NCI-H146 treated with DMSO at 0.1 percent for 48 hours (cell line): ENCODE measurements at regions not wholly inside any gene's neighbourhood (a gene's known extent, or its start where the extent isn't known, plus 50 kb on each side); places are given as distances from the start of the nearest gene placed in this dataset.
"Not testable (repeated sequence)": the region's sequence is repeated elsewhere in the genome, so short reads cannot be mapped to it uniquely, and the experiment has no call there.

ENCODE experiments used
- DNase-seq: peaks from one replicate; lab custom pipeline; 2025; ENCODE audit not compliant: unreplicated experiment; lab: John Stamatoyannopoulos, UW

DNA sequence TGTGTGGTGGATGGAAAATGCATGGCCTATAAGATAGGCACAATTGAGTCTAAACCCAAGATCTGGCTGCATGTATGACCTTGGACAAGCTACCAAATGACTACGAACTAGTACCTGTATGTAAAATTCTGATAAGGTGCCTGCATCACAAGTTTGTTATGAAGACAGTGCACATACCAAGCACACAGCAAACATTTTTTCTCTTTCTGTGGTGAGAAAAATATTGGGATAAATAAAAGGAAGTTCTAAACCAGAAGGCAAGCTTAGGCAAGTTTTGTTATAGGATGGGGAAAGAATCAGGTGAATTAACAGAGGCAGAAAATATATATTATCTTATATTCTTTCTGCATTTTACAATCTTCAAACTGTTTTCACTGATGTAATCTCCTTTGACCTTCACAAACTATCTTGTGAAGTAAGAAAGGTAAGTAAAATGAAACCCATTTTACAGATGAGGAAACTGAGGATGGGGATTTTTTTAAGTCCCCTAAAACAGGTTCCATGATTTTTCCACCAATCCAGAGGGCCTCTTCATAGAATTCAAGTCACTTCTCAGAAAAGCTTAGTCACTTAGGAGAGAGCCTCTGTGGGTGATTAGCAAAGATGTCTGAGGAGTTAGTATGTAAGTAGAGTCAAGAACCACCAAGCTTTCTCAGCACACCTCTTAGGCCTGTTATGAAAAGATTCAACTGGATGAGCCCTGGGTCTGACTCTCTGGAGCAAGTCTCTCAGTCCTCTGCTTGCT lies 132.0 kb upstream of the RAP1B start:
- DNase-seq: no peak

- DNase-seq: no peak
Observed at GRCh38 chr12:68479261-68479895, 131.3 kb upstream of the RAP1B start.

DNA sequence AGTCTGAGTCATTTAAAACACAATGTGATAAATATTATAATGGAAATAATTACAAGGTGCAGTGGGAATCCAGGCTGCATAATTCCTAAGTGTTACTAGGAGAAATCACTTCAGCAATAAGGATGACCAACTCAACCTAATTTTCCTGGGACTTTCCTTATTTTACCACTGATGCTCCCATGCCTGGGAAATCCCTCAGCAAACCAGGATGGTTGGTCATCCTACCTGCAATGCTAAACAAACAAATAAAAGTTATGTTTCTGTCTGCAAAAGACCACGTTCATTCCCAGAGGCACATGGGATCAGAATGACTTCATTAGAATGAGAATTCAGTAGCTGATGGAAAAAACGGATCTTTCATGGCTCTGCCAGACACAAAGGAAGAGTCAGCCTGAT lies 130.8 kb upstream of the RAP1B start:
- DNase-seq: no peak

- DNase-seq: no peak
Observed at GRCh38 chr12:68480526-68480925, 130.2 kb upstream of the RAP1B start.

- no peak for DNase-seq
Observed at GRCh38 chr12:68481181-68481941, 129.3 kb upstream of the RAP1B start.

- no peak for DNase-seq
Observed at GRCh38 chr12:68482014-68482413, 128.7 kb upstream of the RAP1B start.

DNA sequence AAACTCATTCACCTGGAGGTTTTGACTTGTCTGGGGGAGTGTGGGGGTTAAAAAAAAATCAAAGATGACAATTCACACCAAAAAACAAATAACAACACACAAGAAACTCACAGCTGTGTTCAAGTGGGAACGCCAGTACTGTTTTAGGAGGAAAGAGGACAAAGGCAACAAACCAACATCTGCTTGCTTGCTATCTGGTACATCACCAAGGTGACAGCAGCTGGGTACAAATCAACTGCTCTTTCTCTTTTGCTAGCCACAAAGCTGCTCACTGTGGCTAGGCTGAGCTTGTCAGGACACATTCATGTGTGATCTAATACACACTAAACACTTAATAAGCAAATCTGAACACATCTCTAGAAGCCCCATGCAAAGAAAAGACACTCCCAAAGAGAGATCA lies 128.0 kb upstream of the RAP1B start:
- no peak for DNase-seq

DNA sequence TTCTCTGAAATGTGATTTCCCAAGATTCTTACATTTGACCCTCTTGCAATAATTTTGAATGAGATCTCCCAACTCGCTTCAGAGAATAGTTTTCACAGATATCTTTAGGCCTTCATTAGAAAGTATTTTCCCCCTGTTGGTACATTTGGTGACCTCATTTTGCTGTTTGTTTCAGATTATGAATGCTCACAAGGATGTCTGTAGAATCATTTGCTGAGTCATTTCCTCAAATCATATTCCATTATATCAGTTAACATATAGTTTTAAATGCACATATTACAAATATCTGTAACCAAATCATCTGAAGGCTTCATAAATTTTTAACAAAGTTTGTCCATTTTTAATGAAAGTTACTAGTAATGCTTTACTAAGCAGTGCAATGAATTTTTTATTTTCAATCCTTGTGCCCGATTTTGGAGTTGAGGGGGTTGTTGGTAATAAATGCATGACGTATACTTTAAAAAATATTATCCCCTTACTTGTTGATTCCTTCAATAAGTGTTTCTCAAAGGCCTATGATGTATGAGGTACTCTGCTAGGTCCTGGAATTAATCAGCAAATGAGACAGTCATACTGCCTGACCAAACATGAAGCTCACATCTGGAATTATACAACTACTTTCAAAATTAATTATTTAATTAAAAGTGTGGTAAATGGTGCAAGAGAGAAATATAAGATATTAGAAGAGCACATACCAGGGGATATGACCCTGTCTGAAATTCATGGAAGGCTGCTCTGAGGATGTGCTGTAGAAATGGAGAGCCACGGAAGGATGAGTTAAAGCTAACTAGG lies 126.9 kb upstream of the RAP1B start:
- DNase-seq: no peak

DNA sequence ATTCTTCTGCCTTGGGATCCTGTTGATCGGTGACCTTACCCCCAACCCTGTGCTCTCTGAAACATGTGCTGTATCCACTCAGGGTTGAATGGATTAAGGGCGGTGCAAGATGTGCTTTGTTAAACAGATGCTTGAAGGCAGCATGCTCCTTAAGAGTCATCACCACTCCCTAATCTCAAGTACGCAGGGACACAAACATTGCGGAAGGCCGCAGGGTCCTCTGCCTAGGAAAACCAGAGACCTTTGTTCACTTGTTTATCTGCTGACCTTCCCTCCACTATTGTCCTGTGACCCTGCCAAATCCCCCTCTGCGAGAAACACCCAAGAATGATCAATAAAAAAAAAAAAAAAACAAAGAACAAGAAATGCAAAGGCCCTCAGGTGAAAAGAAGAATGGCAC lies 126.1 kb upstream of the RAP1B start:
- DNase-seq: not testable (repeated sequence)

DNA sequence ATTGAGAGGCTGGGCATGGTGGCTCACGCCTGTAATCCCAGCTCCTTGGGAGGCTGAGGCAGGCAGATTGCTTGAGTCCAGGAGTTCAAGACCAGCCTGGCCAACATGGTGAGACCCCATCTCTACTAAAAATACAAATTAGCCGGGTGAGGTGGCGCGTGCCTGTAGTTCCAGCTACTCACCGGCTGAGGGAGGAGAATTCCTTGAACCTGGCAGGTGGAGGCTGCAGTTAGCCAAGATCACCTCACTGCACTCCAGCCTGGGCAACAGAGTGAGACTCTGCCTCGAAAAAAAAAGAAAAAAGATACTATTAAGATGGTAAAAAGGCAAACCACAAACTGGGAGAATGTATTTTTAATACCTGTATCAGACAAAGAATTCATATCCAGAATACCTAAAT lies 124.2 kb upstream of the RAP1B start:
- not testable (repeated sequence) for DNase-seq

DNA sequence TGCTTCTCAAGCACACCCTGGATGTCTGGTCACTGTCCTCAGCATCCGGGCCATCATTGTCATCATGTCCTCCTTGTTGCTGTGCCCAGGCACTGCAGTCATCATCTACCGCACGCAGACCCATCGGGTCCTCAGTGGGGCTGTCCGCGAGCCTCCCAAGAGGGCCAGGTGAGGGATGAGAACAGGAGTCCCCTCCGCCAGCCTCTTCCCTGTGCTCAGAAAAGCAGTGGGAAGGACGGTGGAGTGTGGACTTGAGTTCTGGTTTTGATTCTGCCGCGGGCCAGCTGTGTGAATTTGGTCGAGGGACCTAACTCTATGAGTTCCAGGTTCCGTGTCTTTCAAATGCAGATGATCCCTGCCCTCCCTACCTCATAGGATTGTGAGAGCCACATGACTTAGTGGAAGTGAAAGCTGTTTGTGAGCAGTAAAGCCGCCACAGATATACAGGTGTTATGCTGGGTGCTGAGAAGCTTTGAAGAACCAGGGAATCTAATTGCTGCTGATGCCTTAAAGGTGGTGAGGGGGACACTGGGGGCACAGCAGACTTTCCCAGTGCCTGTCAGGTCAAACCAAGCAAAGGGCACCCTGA lies 122.9 kb upstream of the RAP1B start:
- DNase-seq: no peak

DNA sequence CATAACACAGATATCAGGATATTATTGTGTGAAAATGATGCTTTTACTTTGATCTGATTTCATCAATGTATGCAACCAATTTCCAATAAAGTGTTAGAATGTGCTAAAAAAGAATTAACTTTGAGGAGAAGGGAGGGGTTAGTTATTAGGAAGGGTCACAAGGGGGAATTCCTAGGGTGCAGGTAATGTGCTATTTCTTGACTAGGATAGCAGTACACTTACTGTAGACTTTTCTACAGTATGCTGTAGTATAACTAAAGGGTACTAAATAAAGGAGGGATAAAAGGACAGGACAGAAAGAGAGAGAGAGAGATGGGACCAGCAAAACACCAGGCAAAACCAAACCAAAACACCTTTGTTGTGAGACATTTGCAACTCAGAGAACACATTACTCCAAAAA lies 121.4 kb upstream of the RAP1B start:
- no peak for DNase-seq

- DNase-seq: no peak
Observed at GRCh38 chr12:68490476-68490875, 120.2 kb upstream of the RAP1B start.

DNA sequence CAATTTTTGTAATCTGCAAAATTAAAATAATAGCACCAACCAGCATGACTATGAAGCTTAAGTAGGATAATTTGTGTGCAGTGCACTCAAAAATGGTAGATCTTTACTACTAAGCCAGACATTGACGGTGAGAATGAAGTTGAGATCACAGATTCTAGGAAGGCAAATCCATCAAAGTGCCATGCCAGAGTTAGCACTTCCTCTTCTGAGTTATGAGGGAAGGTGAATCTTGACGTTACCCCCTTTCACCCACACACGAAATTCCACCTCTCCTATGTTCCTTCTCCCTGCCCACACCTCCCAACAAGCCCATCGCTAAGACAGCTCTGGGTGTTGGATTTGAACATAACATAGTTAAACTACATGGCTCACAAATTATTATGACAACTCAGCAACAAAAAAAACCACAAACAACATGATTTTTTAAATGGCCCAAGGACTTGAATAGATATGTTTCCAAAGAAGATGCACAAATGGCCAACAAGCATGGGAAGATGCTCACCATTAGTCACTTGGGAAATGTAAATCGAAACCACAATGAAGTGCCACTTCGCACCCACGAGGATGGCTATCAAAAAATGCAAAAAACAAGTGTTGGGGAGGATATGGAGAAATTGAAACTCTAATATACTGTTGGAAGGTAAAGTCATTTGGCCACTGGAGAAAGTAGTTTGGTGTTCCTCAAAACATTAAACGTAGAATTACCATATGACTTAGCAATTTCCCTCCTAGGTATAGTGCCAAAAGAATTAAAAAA lies 119.3 kb upstream of the RAP1B start:
- no peak for DNase-seq

DNA sequence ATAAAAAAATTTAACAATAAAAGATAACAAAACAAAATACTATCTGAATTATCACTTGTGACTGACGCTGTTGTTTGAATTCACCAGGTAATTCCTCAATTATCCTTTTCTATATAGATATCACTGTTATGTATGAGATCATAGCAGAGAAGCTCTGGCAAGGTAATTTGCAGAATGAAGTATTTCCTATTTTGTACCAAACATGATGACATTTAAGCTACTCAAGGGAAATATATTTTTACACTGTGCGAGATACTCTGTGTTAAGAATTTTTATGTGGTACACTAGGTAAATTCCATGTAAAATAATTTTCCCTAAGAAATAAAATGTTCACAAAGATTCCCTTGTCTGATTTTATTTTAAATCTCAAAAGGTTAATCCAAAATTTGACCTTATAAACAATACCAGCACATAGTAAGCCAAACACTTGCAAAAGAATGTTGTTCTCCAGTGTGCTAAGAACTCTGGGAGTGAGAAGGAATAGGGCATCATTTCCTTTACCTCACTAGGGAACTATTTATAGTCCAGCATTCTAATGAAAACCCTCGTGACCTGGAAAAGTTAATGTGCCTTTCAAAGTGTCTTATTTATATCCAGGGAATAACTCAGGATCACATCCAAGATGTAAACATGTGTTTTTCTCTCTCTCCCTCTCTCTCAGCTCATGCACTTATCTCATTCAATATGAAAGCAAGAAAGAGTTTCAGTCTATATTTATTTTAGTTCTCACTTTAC lies 115.2 kb upstream of the RAP1B start:
- DNase-seq: no peak

DNA sequence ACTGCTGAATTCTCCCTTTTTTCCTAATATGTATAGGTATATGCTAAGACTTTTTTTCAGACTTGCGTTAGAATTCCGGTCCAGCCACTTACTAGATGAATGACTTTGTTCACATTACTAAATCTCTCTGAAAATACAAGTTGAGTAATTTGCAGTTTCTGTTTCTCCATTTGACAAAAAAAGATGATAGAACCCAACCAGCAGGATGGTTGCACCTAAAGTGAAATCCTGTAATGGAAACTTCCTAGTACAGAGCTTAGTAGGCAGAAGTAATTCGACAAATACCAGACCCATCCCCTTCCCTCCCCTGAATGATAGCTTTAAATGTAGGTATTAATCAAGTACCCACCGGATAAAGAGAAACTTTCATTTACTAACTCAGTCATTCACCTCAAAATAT lies 113.6 kb upstream of the RAP1B start:
- no peak for DNase-seq

- DNase-seq: no peak
Observed at GRCh38 chr12:68497702-68498101, 113.0 kb upstream of the RAP1B start.

GRCh38 chr12:68498736-68499135 lies 112.0 kb upstream of the RAP1B start:
- no peak for DNase-seq

DNA sequence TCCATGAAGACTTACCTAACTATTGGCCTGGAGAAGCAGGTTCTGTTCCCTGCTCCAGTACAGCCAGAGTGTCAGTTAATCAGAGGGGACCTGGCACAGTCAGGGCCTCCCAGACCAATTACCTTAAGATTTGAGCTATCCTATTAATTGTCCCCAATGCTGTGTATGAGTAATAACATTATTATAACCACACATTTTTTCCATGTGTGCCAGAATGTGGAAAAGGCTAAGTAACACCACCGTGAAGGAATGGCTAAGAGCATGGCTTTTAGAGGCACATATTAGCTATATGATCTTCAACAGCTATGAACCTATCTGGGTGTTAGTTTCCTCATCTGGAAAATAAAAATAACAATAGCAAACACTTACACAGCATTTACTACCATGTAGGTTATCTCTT lies 111.1 kb upstream of the RAP1B start:
- no peak for DNase-seq

GRCh38 chr12:68501226-68501625 lies 109.5 kb upstream of the RAP1B start:
- DNase-seq: no peak
